ENCODE measurements at regions not wholly inside any gene's neighbourhood (a gene's known extent, or its start where the extent isn't known, plus 50 kb on each side); places are given as distances from the start of the nearest gene placed in this dataset.

GRCh38 chr2:128541448-128541847 is 222.8 kb upstream of the HS6ST1 start:
- DNase-seq (ENCODE audit: extremely low read depth, low read depth), result no peak
- no peak overlapping the region for H3K4me3 ChIP-seq (replicated peaks; ENCODE audit: low read depth, low read length)
- TF ChIP-seq CTCF (IDR thresholded peaks at IDR 0.05; ENCODE audit: low read depth, low read length, missing control alignments), result no peak

- no peak for DNase-seq (ENCODE audit: extremely low read depth, low read depth)
- no peak overlapping the region for H3K4me3 ChIP-seq (replicated peaks; ENCODE audit: low read depth, low read length)
- no peak for TF ChIP-seq CTCF (IDR thresholded peaks at IDR 0.05; ENCODE audit: low read depth, low read length, missing control alignments)
Measured at GRCh38 chr2:128543036-128543435, 224.4 kb upstream of the HS6ST1 start.

GRCh38 chr2:128543646-128544045 is 225.0 kb upstream of the HS6ST1 start:
- no peak for TF ChIP-seq CTCF (IDR thresholded peaks at IDR 0.05; ENCODE audit: low read depth, low read length, missing control alignments)
- no peak overlapping the region for H3K4me3 ChIP-seq (replicated peaks; ENCODE audit: low read depth, low read length)
- no peak for DNase-seq (ENCODE audit: extremely low read depth, low read depth)

- no peak overlapping the region for H3K4me3 ChIP-seq (replicated peaks; ENCODE audit: low read depth, low read length)
- no peak for DNase-seq (ENCODE audit: extremely low read depth, low read depth)
- no peak for TF ChIP-seq CTCF (IDR thresholded peaks at IDR 0.05; ENCODE audit: low read depth, low read length, missing control alignments)
Measured at GRCh38 chr2:128544321-128545037, 225.8 kb upstream of the HS6ST1 start.

- no peak for DNase-seq (ENCODE audit: extremely low read depth, low read depth)
- H3K4me3 ChIP-seq (replicated peaks; ENCODE audit: low read depth, low read length), result no peak overlapping the region
- TF ChIP-seq CTCF (IDR thresholded peaks at IDR 0.05; ENCODE audit: low read depth, low read length, missing control alignments), result no peak
Measured at GRCh38 chr2:128545085-128545484, 226.4 kb upstream of the HS6ST1 start.

GRCh38 chr2:128545829-128546228 is 227.2 kb upstream of the HS6ST1 start:
- no peak for DNase-seq (ENCODE audit: extremely low read depth, low read depth)
- H3K4me3 ChIP-seq (replicated peaks; ENCODE audit: low read depth, low read length), result no peak overlapping the region
- TF ChIP-seq CTCF (IDR thresholded peaks at IDR 0.05; ENCODE audit: low read depth, low read length, missing control alignments), result no peak

- no peak for DNase-seq (ENCODE audit: extremely low read depth, low read depth)
- H3K4me3 ChIP-seq (replicated peaks; ENCODE audit: low read depth, low read length), result no peak overlapping the region
- TF ChIP-seq CTCF (IDR thresholded peaks at IDR 0.05; ENCODE audit: low read depth, low read length, missing control alignments), result no peak
Measured at GRCh38 chr2:128547667-128548066, 229.0 kb upstream of the HS6ST1 start.
